Mesodermal cell (in vitro differentiated cells): ENCODE measurements at regions not wholly inside any gene's neighbourhood (a gene's known extent, or its start where the extent isn't known, plus 50 kb on each side); places are given as distances from the start of the nearest gene placed in this dataset.
A peak's percentile ranks its signal among the peaks of the same experiment; 100 is the strongest.

Experiments used
- H3K27ac ChIP-seq: 2 replicates; pipeline ENCODE4 v1.7.0; 2013; ENCODE audit warnings: mild to moderate bottlenecking, low read depth, low read length, moderate library complexity; ENCODE audit not compliant: severe bottlenecking
- H3K36me3 ChIP-seq: 2 replicates; pipeline ENCODE4 v1.7.1; 2013; ENCODE audit warnings: mild to moderate bottlenecking, low read length, moderate library complexity; ENCODE audit not compliant: control insufficient read depth, insufficient read depth
- H3K4me1 ChIP-seq: one replicate; pipeline ENCODE4 v1.7.1; 2013; ENCODE audit warnings: mild to moderate bottlenecking, low read length; ENCODE audit not compliant: insufficient read depth, control insufficient read depth, poor library complexity, severe bottlenecking
- H3K4me3 ChIP-seq: 2 replicates; pipeline ENCODE4 v1.7.0; 2013; ENCODE audit warnings: low read length, control low read depth, mild to moderate bottlenecking; ENCODE audit not compliant: insufficient read depth, poor library complexity, severe bottlenecking; ENCODE audit errors: extremely low read depth
- H3K9me3 ChIP-seq: 2 replicates; pipeline ENCODE4 v1.7.1; 2013; ENCODE audit warnings: mild to moderate bottlenecking, low read length, moderate library complexity; ENCODE audit not compliant: control insufficient read depth
- WGBS, 2 experiments: methylation state at CpG; one replicate each; pipeline ENCODE4 v1.1.5; 2013; ENCODE audit warnings: missing lambda C conversion rate in 2 of 2; ENCODE audit not compliant: insufficient coverage in 2 of 2; 5-methylcytosine and 5-hydroxymethylcytosine counted together

GRCh38 chr4:136575146-136575545 lies 957.1 kb downstream of the PCDH18 start:
- no peaks in the 10 kb centered on the region for H3K9me3 ChIP-seq
- no peak overlapping the region for H3K4me3 ChIP-seq
- H3K27ac ChIP-seq = no peak overlapping the region
- no peaks in the 10 kb centered on the region for H3K4me1 ChIP-seq
- H3K36me3 ChIP-seq = no peaks in the 10 kb centered on the region

- no peaks in the 10 kb centered on the region for H3K9me3 ChIP-seq
- no peaks in the 10 kb centered on the region for H3K4me1 ChIP-seq
- WGBS, 2 experiments = 73% methylated on average over 1 of the region's 4 CpGs; no CpG with 5 or more reads in 1 of the 2 experiments
- H3K4me3 ChIP-seq = no peak overlapping the region
- peak overlapping the region; percentile 2 for H3K27ac ChIP-seq
- H3K36me3 ChIP-seq = no peaks in the 10 kb centered on the region
Observed at GRCh38 chr4:136573460-136573859, 958.8 kb downstream of the PCDH18 start.

GRCh38 chr4:136571315-136571714 lies 961.0 kb downstream of the PCDH18 start:
- H3K4me1 ChIP-seq = no peaks in the 10 kb centered on the region
- H3K36me3 ChIP-seq = no peaks in the 10 kb centered on the region
- no CpG with 5 or more reads among the region's 3 CpGs for WGBS, 2 experiments
- no peak overlapping the region for H3K27ac ChIP-seq
- no peak overlapping the region for H3K4me3 ChIP-seq
- no peaks in the 10 kb centered on the region for H3K9me3 ChIP-seq

- Histone ChIP-seq H3K36me3 (no peaks in the 10 kb centered on the region), H3K9me3 (no peaks in the 10 kb centered on the region), H3K4me3 (no peak overlapping the region), H3K27ac (no peak overlapping the region), H3K4me1 (no peaks in the 10 kb centered on the region)
- WGBS, 2 experiments = no CpG with 5 or more reads among the region's 1 CpG
Observed at GRCh38 chr4:136562834-136563233, 969.5 kb downstream of the PCDH18 start.

- no peaks in the 10 kb centered on the region for H3K9me3 ChIP-seq
- no peak overlapping the region for H3K4me3 ChIP-seq
- no peak overlapping the region for H3K27ac ChIP-seq
- no peaks in the 10 kb centered on the region for H3K4me1 ChIP-seq
- H3K36me3 ChIP-seq = no peaks in the 10 kb centered on the region
- WGBS, 2 experiments = 100% methylated on average over 2 of the region's 4 CpGs
Observed at GRCh38 chr4:136558940-136559494, 973.3 kb downstream of the PCDH18 start.

GRCh38 chr4:136557396-136557795 lies 974.9 kb downstream of the PCDH18 start:
- 83 to 93% methylated on average over 3 of the region's 4 CpGs for WGBS, 2 experiments
- no peaks in the 10 kb centered on the region for H3K36me3 ChIP-seq
- H3K4me3 ChIP-seq = no peak overlapping the region
- no peaks in the 10 kb centered on the region for H3K9me3 ChIP-seq
- H3K27ac ChIP-seq = no peak overlapping the region
- no peaks in the 10 kb centered on the region for H3K4me1 ChIP-seq

- no peaks in the 10 kb centered on the region for H3K36me3 ChIP-seq
- H3K4me1 ChIP-seq = no peaks in the 10 kb centered on the region
- H3K4me3 ChIP-seq = no peak overlapping the region
- no peaks in the 10 kb centered on the region for H3K9me3 ChIP-seq
- no peak overlapping the region for H3K27ac ChIP-seq
Observed at GRCh38 chr4:136554033-136554432, 978.3 kb downstream of the PCDH18 start.

GRCh38 chr4:136551753-136552152 lies 980.5 kb downstream of the PCDH18 start:
- no peaks in the 10 kb centered on the region for H3K36me3 ChIP-seq
- H3K4me1 ChIP-seq = no peaks in the 10 kb centered on the region
- no peaks in the 10 kb centered on the region for H3K9me3 ChIP-seq
- WGBS, 2 experiments = no CpG with 5 or more reads among the region's 1 CpG
- no peak overlapping the region for H3K4me3 ChIP-seq
- H3K27ac ChIP-seq = no peak overlapping the region

- WGBS, 2 experiments = 70% methylated on average over 2 of the region's 2 CpGs; no CpG with 5 or more reads in 1 of the 2 experiments
- H3K4me1 ChIP-seq = no peaks in the 10 kb centered on the region
- no peaks in the 10 kb centered on the region for H3K9me3 ChIP-seq
- H3K27ac ChIP-seq = no peak overlapping the region
- H3K4me3 ChIP-seq = no peak overlapping the region
- no peaks in the 10 kb centered on the region for H3K36me3 ChIP-seq
Observed at GRCh38 chr4:136540747-136541146, 991.5 kb downstream of the PCDH18 start.

- Histone ChIP-seq H3K36me3 (no peaks in the 10 kb centered on the region), H3K4me3 (no peak overlapping the region), H3K27ac (no peak overlapping the region), H3K9me3 (no peaks in the 10 kb centered on the region), H3K4me1 (no peaks in the 10 kb centered on the region)
Observed at GRCh38 chr4:136528131-136528530, 1004.2 kb downstream of the PCDH18 start.

GRCh38 chr4:136526517-136526916 lies 1005.8 kb downstream of the PCDH18 start:
- Histone ChIP-seq H3K9me3 (no peaks in the 10 kb centered on the region), H3K36me3 (no peaks in the 10 kb centered on the region), H3K4me3 (no peak overlapping the region), H3K4me1 (no peaks in the 10 kb centered on the region), H3K27ac (no peak overlapping the region)
- 83% methylated on average over 1 of the region's 2 CpGs; no CpG with 5 or more reads in 1 of the 2 experiments for WGBS, 2 experiments
